Skeletal muscle satellite cell (primary cell): ENCODE measurements at regions not wholly inside any gene's neighbourhood (a gene's known extent, or its start where the extent isn't known, plus 50 kb on each side); places are given as distances from the start of the nearest gene placed in this dataset.

Experiments
- H3K27me3 ChIP-seq: 2 replicates; pipeline ENCODE4 v1.7.0; 2013; ENCODE audit warnings: low read length; ENCODE audit not compliant: control insufficient read depth, insufficient read depth
- H3K36me3 ChIP-seq: 2 replicates; pipeline ENCODE4 v1.7.0; 2013; ENCODE audit warnings: mild to moderate bottlenecking, control low read depth, low read length; ENCODE audit not compliant: insufficient read depth
- H3K4me1 ChIP-seq: 2 replicates; pipeline ENCODE4 v1.7.0; 2013; ENCODE audit warnings: low read length; ENCODE audit not compliant: control insufficient read depth, insufficient read depth
- H3K4me2 ChIP-seq: 2 replicates; pipeline ENCODE4 v1.7.0; 2013; ENCODE audit warnings: mild to moderate bottlenecking, low read length
- H3K4me3 ChIP-seq: 2 replicates; pipeline ENCODE4 v1.7.0; 2013; ENCODE audit warnings: low read length
- H3K9ac ChIP-seq: 2 replicates; pipeline ENCODE4 v1.7.0; 2013; ENCODE audit warnings: mild to moderate bottlenecking, low read depth, low read length, moderate library complexity
- H3K9me3 ChIP-seq: replicated peaks from 2 replicates; pipeline ENCODE4 v1.7.0; 2013; ENCODE audit warnings: mild to moderate bottlenecking, control low read depth, low read length

GRCh38 chr3:30222441-30222840 is 384.0 kb upstream of the TGFBR2 start:
- Histone ChIP-seq H3K36me3 (no peaks in the 10 kb centered on the region), H3K4me1 (peaks cover 37% of the 10 kb centered on the region), H3K4me3 (no peak overlapping the region), H3K4me2 (peak overlapping the region; percentile 32), H3K9ac (no peak overlapping the region), H3K9me3 (no peaks in the 10 kb centered on the region), H3K27me3 (no peaks in the 10 kb centered on the region)

DNA sequence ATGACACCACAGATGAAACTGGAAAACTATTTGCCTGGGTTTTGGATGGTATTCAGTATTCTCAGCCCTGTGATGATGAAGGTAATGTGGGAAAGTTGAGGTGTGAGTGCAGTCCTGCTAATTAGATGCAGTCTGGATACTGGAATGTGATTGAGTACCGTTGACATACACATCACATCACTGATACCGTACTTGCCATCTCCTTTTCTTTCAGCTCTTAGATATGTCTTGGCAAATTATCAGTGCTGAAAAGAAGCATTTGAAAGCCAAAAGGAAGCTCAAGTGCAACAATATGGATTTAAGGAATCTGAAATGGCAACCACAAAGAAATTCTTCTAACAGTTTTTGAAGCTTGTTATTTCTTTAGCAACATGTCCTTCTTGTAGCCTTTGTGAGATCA is 381.4 kb upstream of the TGFBR2 start:
- H3K4me1 ChIP-seq: peaks cover 52% of the 10 kb centered on the region
- no peak overlapping the region for H3K4me3 ChIP-seq
- no peaks in the 10 kb centered on the region for H3K9me3 ChIP-seq
- H3K36me3 ChIP-seq: no peaks in the 10 kb centered on the region
- no peaks in the 10 kb centered on the region for H3K27me3 ChIP-seq
- H3K4me2 ChIP-seq: no peak overlapping the region
- H3K9ac ChIP-seq: no peak overlapping the region

GRCh38 chr3:30226601-30227151 is 379.7 kb upstream of the TGFBR2 start:
- no peaks in the 10 kb centered on the region for H3K36me3 ChIP-seq
- peak overlapping the region; percentile 30 for H3K9ac ChIP-seq
- H3K4me1 ChIP-seq: peaks cover 54% of the 10 kb centered on the region
- H3K4me3 ChIP-seq: no peak overlapping the region
- no peaks in the 10 kb centered on the region for H3K9me3 ChIP-seq
- H3K4me2 ChIP-seq: no peak overlapping the region
- H3K27me3 ChIP-seq: no peaks in the 10 kb centered on the region

DNA sequence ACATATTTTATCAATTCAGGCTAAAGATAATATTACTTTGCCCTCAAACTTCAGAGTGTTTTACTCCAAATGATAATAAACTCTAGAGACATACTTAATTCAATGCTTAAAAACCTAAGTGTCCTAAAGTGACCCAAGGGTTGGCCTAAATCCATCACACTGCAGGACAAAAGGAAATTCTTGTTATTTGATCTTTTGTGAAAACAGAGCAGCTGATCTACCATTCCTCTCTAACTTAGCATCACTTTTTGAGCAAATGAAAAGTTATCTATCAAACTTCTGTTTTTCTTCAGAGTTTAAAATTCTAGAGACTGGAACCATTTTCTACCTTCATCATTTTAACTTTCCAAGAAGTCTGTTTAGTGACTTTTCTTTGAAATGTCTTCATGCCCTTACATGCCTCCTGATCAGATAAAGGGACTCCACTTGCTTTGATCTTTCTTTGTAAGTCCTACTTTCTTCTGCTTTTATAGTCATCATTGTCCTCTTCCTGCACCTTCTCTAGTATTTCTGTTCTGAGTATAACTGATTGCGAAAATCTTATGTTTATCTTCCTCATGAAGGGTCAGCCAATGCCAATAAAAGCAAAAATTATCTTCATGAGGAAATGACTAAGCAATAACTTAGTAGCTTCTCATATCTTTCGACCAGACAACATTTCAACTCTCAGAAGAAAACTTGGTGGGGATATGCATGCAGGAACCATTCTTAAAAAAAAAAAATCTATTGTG is 378.7 kb upstream of the TGFBR2 start:
- H3K4me3 ChIP-seq: no peak overlapping the region
- no peaks in the 10 kb centered on the region for H3K9me3 ChIP-seq
- H3K36me3 ChIP-seq: no peaks in the 10 kb centered on the region
- H3K27me3 ChIP-seq: no peaks in the 10 kb centered on the region
- peak overlapping the region; percentile 24 for H3K4me2 ChIP-seq
- H3K9ac ChIP-seq: peak overlapping the region; percentile 64
- H3K4me1 ChIP-seq: peaks cover 55% of the 10 kb centered on the region

GRCh38 chr3:30228302-30228631 is 378.1 kb upstream of the TGFBR2 start:
- Histone ChIP-seq H3K27me3 (no peaks in the 10 kb centered on the region), H3K4me3 (no peak overlapping the region), H3K4me1 (peaks cover 54% of the 10 kb centered on the region), H3K36me3 (no peaks in the 10 kb centered on the region), H3K4me2 (peak overlapping the region; percentile 16), H3K9ac (peak overlapping the region; percentile 64), H3K9me3 (no peaks in the 10 kb centered on the region)

- peak overlapping the region; percentile 19 for H3K4me2 ChIP-seq
- peaks cover 58% of the 10 kb centered on the region for H3K4me1 ChIP-seq
- H3K4me3 ChIP-seq: no peak overlapping the region
- no peaks in the 10 kb centered on the region for H3K27me3 ChIP-seq
- H3K9me3 ChIP-seq: no peaks in the 10 kb centered on the region
- H3K36me3 ChIP-seq: no peaks in the 10 kb centered on the region
- H3K9ac ChIP-seq: peak overlapping the region; percentile 16
These were observed 374.9 kb upstream of the TGFBR2 start for GRCh38 chr3:30231277-30232141.

DNA sequence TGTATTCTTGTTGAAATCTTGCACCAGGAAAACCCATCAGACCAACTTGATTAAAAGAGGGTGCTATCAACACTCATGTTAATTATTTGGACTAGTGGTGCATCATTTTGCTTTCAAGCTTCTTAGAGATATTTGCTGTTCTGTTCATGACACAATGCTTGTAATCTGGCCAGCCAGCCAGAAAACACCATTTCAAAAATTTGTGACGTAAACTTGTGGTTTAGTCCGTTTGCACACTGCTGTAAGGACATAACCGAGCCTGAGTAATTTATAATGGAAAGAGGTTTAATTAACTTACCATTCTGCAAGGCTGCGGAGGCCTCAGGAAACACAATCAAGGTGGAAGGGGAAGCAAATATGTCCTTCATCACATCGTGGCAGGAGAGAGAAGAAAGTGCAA is 374.3 kb upstream of the TGFBR2 start:
- no peaks in the 10 kb centered on the region for H3K27me3 ChIP-seq
- no peaks in the 10 kb centered on the region for H3K9me3 ChIP-seq
- peak overlapping the region; percentile 39 for H3K4me2 ChIP-seq
- H3K4me1 ChIP-seq: peaks cover 52% of the 10 kb centered on the region
- peak overlapping the region; percentile 16 for H3K9ac ChIP-seq
- no peaks in the 10 kb centered on the region for H3K36me3 ChIP-seq
- H3K4me3 ChIP-seq: no peak overlapping the region

DNA sequence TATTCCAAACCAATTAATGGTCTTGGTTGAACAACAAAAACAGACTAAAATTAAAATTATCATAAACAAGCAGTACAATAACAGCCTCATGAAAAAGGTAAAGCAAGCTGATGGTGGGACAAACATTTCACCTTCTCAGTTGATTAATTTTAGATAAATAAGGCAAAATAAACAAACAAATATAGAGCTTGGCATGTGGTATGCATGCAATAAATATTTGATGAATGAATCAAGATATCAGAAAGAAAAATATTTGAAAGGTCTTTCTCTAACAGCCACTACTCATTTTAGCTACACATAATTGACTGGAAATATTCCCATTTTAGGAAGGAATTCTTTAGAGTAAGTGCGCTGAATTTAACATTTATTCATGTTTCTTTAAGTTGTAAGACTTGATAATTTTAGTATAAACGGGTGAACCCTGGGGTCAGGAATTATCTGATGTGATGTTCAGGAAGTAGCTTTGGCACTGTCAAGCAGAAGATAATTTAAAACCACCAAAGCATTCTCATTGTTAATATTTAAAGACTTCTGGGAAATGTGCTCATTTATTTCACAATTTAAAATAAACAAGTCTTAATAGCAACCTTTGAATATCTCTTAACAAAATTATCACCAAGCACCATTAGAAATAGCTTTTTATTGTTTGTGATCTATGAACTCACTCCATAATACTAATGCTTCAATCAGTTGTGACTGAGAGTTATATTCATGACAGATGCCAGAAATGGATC is 372.3 kb upstream of the TGFBR2 start:
- no peaks in the 10 kb centered on the region for H3K27me3 ChIP-seq
- H3K9ac ChIP-seq: no peak overlapping the region
- no peak overlapping the region for H3K4me3 ChIP-seq
- H3K4me1 ChIP-seq: peaks cover 34% of the 10 kb centered on the region
- no peak overlapping the region for H3K4me2 ChIP-seq
- no peaks in the 10 kb centered on the region for H3K36me3 ChIP-seq
- H3K9me3 ChIP-seq: no peaks in the 10 kb centered on the region

DNA sequence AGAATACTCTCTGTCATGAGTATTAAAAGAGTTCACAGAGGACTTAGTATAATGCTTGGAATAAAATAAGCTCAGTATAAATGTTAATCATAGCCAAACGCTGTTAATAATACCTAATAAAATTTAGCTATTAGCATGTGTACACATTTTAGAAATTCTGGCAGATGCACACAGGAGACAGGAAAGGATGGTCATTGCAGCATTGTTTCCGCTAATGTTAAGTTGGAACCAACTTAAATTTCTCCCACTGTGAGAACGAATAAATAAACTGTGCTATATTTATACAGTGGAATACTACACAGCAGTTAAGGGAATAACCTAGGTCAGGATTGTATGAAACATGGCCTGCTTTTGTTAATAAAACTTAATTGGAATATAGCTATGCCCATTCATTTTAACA is 370.4 kb upstream of the TGFBR2 start:
- Histone ChIP-seq H3K4me1 (peaks cover 32% of the 10 kb centered on the region), H3K9me3 (no peaks in the 10 kb centered on the region), H3K4me3 (no peak overlapping the region), H3K36me3 (no peaks in the 10 kb centered on the region), H3K27me3 (no peaks in the 10 kb centered on the region), H3K9ac (no peak overlapping the region), H3K4me2 (no peak overlapping the region)

DNA sequence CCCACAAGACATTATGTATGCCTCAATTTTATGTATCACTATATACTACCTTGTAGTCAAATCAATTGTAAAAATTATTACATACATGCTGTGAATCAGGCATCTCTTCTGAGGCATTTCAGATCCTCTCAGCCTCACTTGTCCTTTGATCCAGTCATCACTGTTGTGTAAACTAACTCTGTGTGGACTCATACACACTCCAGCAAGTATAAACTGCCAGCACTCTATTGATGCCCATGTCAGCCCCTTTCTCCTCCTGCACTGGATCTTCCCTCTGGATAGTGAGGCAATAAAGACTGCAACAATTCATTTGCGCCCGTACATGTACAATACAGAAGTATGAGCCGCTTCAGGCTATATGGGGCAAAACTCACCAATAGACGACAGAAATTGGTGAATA is 364.7 kb upstream of the TGFBR2 start:
- no peaks in the 10 kb centered on the region for H3K4me1 ChIP-seq

GRCh38 chr3:30245858-30246622 is 360.4 kb upstream of the TGFBR2 start:
- no peak overlapping the region for H3K4me2 ChIP-seq
- no peak overlapping the region for H3K4me3 ChIP-seq
- no peaks in the 10 kb centered on the region for H3K27me3 ChIP-seq
- peaks cover 8% of the 10 kb centered on the region for H3K4me1 ChIP-seq
- H3K9me3 ChIP-seq: no peaks in the 10 kb centered on the region
- no peaks in the 10 kb centered on the region for H3K36me3 ChIP-seq
- H3K9ac ChIP-seq: no peak overlapping the region

More for the DNA sequence above, 364.7 kb upstream of the TGFBR2 start:
- Histone ChIP-seq H3K27me3 (no peaks in the 10 kb centered on the region), H3K4me2 (no peak overlapping the region), H3K9ac (no peak overlapping the region), H3K4me3 (no peak overlapping the region), H3K36me3 (no peaks in the 10 kb centered on the region), H3K9me3 (no peaks in the 10 kb centered on the region)
